GM21367 (cell line): ENCODE measurements at regions not wholly inside any gene's neighbourhood (a gene's known extent, or its start where the extent isn't known, plus 50 kb on each side); places are given as distances from the start of the nearest gene placed in this dataset.

Source experiments
- ATAC-seq: cut with Tn5 transposase; IDR thresholded peaks from one replicate; pipeline ENCODE4 v1.9.1; 2021; ENCODE audit not compliant: unreplicated experiment

DNA sequence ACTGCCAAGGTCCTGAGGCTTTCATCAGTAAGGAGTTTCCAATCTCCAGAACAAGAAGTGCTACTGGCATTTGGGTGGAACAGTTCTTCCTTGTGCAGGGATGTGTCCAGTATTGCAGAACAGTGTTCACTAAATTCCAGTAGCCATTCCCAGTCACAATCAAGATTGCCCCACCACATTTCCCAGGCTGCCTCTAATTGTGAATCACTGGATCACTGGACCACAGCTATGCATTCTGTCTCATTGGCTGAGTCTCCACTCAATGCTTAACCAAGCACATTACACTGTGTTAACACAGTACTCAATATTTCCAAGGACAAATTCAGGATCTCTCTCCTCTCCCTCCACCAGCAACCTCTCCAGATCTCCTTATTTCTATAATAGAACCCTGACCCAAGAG is 160.2 kb upstream of the CCDC150 start:
- no peak for ATAC-seq

- ATAC-seq: no peak
Observed at GRCh38 chr2:196480653-196481323, 158.7 kb upstream of the CCDC150 start.

DNA sequence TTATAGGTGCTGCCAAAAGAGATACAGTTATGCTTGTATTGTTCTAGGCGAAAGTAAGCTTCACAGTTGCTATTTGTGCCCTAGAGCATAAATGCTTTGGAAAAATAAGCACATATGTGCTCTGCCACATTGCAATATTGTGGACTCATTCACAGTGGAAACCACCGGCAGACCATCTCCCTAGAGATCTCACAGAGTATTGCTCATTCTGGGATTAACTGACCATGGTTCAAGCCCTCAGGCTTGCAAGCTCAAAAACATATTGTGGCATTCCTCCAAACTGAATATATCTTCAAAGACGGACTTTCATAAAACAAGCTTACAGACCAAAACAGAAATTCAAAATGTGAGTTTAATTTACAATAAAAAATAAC is 158.2 kb upstream of the CCDC150 start:
- no peak for ATAC-seq

DNA sequence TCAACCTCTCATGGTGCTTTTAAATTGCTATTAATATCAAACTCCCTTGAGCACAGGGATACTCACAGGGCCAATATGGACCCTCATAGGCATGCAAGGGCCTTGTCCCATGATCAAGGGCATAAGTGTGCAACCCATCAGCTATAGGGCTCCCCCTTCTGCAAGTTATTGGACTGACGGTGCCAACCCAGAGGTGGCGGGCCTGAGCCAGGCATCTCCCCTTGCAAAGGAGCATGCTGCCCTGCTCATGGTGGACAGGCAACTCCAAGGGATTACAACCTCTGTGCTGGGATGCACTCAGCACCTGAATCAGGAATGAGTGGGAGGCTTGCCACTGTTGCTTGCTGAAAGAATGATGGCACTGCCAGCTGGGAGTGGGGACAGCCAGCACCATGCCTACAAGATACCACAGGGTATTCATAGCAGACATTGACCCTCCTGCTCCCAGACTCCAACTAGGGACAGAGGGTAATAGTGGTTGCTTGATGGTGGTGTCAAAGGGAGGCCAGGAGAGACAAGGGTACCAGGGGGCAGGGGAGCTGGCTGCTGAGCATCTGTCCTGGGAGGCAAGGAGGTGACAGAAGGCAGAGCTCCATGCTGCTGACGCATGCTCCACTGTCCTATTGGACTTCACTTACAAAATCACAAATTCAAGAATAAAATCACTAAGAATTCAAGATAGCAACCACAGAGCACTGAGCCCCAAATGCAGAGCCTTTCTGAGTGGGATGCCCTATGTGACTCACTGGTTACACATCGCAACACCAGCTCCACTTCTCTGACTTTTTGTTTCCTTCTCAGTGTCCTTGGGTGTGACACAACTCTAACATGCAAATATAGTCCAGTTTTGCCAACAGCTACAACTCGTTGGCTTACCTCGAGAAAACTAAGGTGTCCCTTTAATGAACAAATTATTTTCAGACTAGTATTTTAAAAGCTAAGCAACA is 157.1 kb upstream of the CCDC150 start:
- ATAC-seq: no peak

GRCh38 chr2:196486146-196486545 is 153.4 kb upstream of the CCDC150 start:
- no peak for ATAC-seq

GRCh38 chr2:196487417-196487816 is 152.1 kb upstream of the CCDC150 start:
- no peak for ATAC-seq

DNA sequence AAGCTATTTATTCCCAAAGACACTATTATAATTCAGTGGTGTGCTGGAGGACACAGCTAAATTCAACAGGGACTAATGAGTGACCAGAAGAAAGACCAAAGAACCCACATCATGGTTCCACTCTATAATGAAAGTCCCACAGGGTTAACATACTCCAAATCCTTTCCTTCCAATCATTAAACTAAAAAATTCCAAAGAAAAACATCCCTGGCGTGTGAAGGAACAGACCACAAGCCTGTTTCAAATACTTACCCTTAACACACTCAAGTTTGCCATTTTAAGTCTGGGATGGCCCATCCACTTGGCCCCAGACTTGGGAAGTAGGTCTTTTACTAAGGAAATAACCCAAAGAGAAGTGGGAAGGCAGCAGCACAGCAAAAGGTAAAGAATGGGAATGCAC is 150.1 kb upstream of the CCDC150 start:
- no peak for ATAC-seq

- no peak for ATAC-seq
Observed at GRCh38 chr2:196492946-196493345, 146.6 kb upstream of the CCDC150 start.

- ATAC-seq: no peak
Observed at GRCh38 chr2:196498962-196499361, 140.6 kb upstream of the CCDC150 start.

DNA sequence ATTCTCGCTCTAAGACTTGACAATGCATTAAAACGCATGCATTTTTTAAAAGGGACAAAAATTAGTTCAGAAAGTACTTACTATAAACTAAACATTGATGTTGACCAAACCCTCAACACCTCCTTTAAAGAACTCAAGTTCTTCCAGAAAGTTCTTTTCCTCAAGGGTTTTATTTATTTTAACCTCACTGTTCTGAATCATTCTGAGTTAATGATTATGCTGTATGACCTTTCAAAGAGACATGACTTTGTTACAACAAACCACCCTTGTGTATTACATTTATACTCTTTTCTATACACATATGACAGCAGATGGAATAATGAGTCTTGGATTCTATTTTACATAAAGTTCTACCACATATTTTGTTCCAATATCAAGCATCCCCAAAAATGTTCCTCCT is 139.8 kb upstream of the CCDC150 start:
- ATAC-seq: no peak

- no peak for ATAC-seq
Observed at GRCh38 chr2:196500686-196501431, 138.7 kb upstream of the CCDC150 start.

- no peak for ATAC-seq
Observed at GRCh38 chr2:196501836-196502235, 137.7 kb upstream of the CCDC150 start.

DNA sequence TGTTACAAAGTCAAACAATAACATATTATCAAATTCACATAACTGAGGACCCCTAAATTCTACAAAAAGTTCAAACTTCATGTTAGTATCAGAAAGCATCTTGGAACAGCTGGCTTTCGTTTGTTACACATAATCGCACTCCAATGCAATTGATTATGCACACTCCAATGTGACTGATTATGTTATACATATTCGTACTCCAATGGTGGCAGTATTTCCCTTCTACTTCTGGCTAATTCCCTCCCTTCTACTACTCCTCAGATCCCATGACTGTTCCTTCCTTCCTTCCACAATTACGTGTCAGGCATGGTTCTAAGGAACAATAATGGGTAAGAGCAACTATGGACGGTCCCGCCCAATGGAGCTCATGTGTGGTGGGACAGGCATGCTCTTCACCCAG is 137.1 kb upstream of the CCDC150 start:
- no peak for ATAC-seq

- ATAC-seq: no peak
Observed at GRCh38 chr2:196503398-196503797, 136.1 kb upstream of the CCDC150 start.

GRCh38 chr2:196504788-196505187 is 134.7 kb upstream of the CCDC150 start:
- peak; percentile 57 for ATAC-seq

DNA sequence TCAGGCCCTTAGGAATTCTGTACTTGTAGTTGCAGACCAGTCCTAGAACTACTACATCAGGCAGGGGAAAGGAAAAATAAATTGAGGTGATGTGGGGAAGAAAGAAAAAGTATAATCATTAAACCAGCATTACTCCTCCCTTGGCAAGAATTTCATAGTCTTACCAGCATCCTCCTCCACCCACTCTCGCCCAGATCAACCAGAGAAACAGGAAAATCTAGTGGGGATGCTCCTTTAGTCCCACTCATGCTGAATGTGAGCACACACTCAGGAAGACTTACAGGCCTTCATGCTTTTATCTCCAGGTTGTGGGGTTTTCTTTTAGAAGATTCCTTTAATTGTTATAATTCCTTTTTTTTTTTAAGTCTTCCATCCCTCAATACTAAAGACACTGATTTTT is 129.3 kb upstream of the CCDC150 start:
- ATAC-seq: no peak

- no peak for ATAC-seq
Observed at GRCh38 chr2:196511258-196512168, 128.0 kb upstream of the CCDC150 start.

DNA sequence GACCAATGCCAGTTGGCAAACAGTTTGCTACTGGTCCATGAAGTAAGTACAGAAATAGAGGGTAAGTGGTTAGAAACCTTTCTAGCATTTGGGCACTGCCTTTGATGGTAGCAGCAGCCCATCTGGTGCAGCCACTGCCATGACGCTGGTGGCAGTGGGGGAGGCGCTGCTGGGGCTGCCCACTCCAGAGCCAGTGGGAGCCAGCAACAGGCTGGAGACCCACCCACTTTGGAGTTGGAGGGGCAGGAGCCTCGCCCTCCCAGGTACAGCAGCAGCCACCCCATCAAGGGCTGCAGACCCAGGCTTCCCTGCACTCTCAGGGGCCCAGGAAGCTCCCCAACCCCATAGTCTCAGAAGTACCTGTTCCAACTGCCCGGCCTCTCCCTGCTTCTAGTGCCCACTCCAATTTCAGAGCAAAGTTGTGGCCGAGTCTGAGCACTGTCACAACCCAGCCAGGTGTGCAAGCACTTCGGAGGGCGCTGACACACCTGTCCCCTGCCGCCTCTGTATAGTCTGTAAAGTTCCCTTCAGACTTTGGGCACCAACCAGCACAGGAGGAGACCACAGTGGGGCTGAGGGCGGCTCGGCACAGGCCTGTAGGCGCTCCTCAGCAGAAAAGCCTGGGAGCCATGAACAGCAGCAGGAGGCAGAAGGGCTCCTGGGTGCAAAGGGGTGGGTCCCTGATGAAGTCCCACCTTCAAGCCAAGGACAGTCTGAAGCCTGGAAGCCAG is 125.6 kb upstream of the CCDC150 start:
- no peak for ATAC-seq

- no peak for ATAC-seq
Observed at GRCh38 chr2:196514641-196515040, 124.9 kb upstream of the CCDC150 start.

GRCh38 chr2:196515051-196515450 is 124.5 kb upstream of the CCDC150 start:
- ATAC-seq: no peak
